Medulla oblongata (tissue), 1 donor: ENCODE measurements at regions not wholly inside any gene's neighbourhood (a gene's known extent, or its start where the extent isn't known, plus 50 kb on each side); places are given as distances from the start of the nearest gene placed in this dataset.

ENCODE experiments used
- DNase-seq: peaks from one replicate; pipeline ENCODE4 v3.0.0-alpha.2; 2015; ENCODE audit errors: extremely low spot score

- DNase-seq, result no peak
Observed at GRCh38 chr18:25962919-25963318, 127.5 kb downstream of the SS18 start.

DNA sequence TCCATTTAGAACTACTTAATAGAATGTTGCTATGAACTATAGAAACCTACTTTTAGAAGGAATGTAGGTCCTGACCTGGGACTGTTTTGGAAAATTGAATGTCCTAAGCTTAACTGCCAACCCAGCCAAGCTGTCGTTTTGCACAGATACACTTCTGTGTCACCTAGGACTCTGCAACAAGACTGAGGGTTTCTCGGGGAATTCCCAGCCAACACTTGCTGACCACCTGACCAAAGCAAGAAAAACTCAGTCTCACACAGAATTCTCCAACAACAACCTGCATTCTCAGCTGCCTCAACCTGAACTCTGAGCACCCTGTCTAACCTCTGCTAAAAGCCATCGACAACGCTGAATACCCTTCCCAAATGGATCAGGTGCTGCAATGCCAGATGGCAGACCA, 128.2 kb downstream of the SS18 start:
- no peak for DNase-seq

- DNase-seq, result no peak
Observed at GRCh38 chr18:25957017-25957416, 133.4 kb downstream of the SS18 start.

DNA sequence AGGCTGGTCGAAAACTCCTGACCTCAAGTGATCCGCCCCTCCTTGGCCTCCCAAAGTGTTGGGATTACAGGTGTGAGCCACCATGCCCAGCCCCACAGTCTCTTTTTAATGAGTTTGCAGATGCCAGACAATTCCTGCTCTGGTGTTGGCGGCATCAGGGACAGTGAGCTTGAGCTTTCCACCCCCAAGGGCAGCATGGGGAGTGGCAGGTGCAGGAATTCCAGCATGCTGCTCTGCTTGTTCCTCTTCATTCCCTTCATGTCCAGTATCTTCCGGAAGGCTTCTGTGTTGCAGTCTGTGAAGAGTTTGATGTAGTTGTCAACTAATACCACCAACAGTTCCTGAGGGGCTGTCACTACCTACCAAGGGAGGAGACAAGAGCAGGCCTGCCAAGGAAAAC, 137.3 kb downstream of the SS18 start:
- DNase-seq, result no peak

DNA sequence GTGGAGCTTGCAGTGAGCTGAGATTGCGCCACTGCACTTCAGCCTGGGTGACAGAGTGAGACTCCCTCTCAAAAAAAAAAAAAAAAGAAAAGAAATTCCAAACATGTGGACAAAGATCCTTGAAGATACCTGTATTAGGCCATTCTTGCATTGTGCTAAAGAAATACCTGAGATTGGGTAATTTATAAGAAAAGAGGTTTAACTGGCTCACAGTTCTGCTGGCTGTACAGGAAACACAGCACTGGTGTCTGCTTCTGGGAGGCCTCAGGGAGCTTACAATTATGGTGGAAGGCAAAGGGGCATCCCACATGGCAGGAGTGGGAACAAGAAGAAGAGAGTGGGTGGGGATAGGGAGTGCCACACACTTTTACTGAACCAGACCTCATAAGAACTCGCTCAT, 140.1 kb downstream of the SS18 start:
- DNase-seq, result no peak

GRCh38 chr18:25946540-25946939, 143.9 kb downstream of the SS18 start:
- no peak for DNase-seq

DNA sequence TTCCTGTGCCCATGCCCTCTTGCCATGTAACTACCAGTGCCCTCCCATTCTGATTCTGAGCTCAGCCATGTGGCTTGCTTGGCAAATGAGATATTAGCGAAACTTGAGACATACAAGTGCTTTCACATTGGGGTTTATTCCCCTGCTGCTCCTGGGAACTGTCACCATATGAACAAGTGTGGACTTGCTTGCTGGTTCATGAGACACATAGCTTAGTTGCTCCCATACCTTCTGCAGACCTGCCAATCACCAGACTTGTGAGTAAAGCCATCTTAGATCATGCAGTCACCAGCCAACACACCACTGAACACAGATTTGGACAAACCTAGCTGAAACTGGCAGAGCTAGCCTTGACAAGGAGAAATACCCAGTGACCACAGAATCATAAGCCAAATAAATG, 155.1 kb downstream of the SS18 start:
- DNase-seq, result no peak

GRCh38 chr18:25931126-25931525, 159.3 kb downstream of the SS18 start:
- DNase-seq, result no peak

- DNase-seq, result no peak
Observed at GRCh38 chr18:25929787-25930186, 160.6 kb downstream of the SS18 start.

DNA sequence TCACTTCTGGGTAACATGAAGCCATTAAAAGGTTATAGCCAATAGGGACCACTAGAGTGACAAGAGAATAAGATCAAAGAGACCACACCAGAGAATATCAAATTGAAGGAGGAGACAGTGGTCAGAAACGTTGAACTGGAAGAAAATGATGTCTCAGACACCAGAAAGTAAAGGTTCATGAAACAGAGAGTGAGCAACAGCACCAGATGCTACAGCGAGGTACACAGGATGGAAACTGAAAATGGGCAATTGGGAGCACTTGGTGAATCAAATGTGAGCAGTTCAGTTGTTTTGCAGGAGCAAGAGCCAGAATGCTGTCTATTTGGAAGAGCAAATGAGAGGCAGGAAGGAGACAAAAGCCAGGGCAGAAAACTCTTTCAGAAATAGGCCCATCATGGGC, 162.6 kb downstream of the SS18 start:
- DNase-seq, result no peak

- no peak for DNase-seq
Observed at GRCh38 chr18:25923193-25923592, 167.2 kb downstream of the SS18 start.

DNA sequence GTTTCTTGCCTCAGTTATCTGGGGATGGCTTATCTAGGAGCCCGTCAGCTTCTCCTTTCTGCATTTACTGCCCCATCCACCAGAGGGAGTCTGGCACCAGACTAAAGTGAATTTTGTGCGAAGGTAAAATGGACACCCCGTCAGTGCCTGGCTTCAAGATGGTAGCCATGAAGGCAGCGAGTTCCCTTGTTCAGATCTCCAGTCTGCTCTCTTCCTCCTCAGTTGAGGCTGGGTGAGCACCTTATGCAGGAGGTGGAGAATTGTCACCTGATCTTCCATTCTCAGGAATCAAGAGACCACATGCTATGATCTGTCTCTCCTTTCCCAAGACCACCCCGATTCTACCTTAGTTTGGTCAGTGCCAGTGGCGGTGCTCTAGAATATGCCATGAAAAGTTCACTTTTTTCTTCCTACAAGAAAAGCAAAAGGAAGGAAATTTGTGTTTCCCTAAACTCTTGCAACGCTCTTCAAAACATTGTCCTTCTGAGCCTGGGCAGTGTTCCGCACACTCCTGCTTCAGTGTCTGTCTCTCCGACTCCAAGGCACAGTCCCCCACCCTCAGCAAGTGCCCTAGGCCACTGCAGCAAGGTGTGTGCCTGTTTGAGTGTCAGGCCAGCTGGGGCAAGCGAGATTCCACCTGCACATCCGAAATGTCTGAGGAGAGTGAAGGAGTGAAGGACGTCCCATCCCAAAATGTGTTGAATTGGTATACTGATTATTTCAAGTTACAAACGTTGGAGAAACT, 168.6 kb downstream of the SS18 start:
- no peak for DNase-seq

GRCh38 chr18:25915907-25916306, 174.5 kb downstream of the SS18 start:
- no peak for DNase-seq

GRCh38 chr18:25898965-25899364, 191.4 kb downstream of the SS18 start:
- DNase-seq, result no peak

DNA sequence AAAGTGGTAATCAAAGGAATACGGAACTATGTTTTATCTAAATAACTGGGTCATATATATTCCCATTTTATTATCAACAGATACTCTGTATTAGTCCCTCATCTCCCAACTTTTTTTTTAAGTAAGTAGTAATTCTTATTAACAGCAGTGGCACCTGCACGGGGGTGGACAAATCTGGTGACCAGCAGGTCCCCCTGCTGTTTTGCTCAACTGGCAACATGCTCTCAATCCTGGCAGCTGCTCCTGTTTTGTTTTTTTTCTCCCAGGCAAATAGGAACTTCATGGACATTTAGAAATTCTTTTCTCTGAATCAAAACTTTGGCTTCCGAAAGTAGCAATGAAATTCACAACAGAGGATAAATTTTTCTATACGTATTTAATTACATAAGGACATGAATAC, 193.5 kb downstream of the SS18 start:
- DNase-seq, result no peak

GRCh38 chr18:25896178-25896780, 194.1 kb downstream of the SS18 start:
- peak; percentile 21 for DNase-seq

DNA sequence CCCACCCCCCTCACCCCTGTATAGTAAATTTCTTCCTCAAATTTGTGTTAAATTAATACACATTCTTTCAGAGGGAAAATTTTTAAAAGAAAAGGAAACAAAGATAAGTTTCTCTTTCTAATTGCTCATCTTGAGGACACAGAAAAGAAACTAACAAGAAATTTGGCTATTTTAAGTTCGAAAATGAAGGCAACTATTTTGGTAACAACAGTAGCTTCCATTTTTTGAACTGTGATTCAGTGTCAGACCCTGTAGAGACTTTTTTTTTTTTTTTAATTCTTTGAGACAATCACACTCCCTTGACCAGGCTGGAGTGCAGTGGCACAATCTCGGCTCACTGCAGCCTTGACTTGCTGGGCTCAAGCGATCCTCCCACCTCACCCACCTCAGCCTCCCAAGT, 194.9 kb downstream of the SS18 start:
- DNase-seq, result no peak

- no peak for DNase-seq
Observed at GRCh38 chr18:25886283-25886682, 204.1 kb downstream of the SS18 start.

DNA sequence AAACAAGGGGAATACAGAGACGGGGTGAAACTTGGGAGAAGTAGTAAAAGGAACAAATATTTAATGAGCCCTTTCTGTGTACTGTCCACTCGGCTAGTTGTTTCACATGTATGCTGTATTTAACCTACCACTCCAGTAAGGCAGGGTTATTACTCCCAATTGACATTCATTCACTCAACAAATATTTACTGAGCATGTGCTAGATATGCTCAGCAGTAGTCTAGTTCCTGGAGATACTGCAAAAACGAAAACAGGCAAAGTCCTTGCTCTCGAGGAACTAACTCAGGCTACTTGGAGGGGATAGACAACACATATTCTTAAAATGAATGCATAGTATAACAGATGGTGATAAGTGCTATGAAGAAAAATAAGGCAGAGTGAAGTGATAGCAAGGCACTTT, 207.3 kb downstream of the SS18 start:
- DNase-seq, result no peak

DNA sequence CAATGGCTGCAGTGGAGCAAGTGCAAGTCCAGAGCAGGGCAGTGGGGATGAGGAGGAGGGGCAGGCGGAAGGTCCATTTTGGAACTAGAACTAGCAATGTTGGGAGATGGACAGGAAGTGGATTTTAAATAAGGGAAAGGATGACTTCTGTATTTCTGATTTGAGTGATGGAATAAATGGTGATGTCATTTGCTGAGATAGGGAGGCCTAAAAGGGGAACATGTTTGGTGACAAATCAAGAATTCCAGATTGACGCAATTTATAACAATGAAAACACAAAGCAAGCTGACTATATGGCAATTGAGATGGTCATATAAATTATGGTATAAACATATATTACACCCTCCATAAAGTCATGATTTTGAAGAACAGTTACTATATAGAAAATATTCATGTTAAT, 209.3 kb downstream of the SS18 start:
- no peak for DNase-seq

- DNase-seq, result no peak
Observed at GRCh38 chr18:25880441-25880840, 210.0 kb downstream of the SS18 start.

- DNase-seq, result no peak
Observed at GRCh38 chr18:25876330-25876948, 214.0 kb downstream of the SS18 start.

GRCh38 chr18:25875551-25876240, 214.7 kb downstream of the SS18 start:
- DNase-seq, result no peak
